HG02938 (cell line): ENCODE measurements at regions not wholly inside any gene's neighbourhood (a gene's known extent, or its start where the extent isn't known, plus 50 kb on each side); places are given as distances from the start of the nearest gene placed in this dataset.
"Not testable (repeated sequence)": the region's sequence is repeated elsewhere in the genome, so short reads cannot be mapped to it uniquely, and the experiment has no call there.

Source experiments
- ATAC-seq: cut with Tn5 transposase; IDR thresholded peaks from one replicate; pipeline ENCODE4 v1.9.1; 2021; ENCODE audit warnings: mild to moderate bottlenecking, moderate library complexity; ENCODE audit not compliant: unreplicated experiment

DNA sequence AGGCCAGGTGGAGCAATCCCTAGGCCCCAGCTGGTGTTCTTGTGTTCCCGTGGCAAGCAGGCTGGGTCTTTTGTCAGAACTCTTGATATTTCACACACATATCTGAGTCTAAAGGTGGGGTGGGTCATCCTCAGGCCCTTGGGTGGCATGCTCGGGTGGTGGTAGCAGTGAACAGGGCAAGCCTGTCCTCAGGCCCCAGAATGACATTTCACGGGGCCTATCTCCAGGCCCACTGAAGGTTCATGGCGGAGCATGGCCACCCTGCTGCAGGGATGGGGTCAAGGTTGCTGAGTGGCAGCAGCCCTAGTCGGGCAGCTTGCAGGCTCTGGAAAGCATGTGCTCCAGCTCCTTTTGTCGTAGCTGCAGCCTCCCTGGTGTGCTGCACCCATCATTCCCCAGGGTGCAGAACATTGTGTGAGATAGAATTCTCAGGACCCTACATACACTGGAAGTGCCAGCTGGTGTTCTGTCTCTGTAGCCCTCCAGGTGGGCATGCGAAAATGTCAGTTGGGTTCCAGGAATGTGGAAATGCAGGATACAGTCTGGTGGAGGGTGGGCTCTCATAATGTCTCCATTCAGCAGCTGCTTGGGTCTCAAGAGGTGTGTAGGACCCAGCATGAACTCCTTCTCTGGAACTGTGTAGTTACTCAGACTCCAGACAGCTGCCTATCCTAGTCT is 1571.8 kb downstream of the STIM2 start:
- ATAC-seq: no peak

GRCh38 chr4:28435314-28435713 is 1574.7 kb downstream of the STIM2 start:
- ATAC-seq: no peak

DNA sequence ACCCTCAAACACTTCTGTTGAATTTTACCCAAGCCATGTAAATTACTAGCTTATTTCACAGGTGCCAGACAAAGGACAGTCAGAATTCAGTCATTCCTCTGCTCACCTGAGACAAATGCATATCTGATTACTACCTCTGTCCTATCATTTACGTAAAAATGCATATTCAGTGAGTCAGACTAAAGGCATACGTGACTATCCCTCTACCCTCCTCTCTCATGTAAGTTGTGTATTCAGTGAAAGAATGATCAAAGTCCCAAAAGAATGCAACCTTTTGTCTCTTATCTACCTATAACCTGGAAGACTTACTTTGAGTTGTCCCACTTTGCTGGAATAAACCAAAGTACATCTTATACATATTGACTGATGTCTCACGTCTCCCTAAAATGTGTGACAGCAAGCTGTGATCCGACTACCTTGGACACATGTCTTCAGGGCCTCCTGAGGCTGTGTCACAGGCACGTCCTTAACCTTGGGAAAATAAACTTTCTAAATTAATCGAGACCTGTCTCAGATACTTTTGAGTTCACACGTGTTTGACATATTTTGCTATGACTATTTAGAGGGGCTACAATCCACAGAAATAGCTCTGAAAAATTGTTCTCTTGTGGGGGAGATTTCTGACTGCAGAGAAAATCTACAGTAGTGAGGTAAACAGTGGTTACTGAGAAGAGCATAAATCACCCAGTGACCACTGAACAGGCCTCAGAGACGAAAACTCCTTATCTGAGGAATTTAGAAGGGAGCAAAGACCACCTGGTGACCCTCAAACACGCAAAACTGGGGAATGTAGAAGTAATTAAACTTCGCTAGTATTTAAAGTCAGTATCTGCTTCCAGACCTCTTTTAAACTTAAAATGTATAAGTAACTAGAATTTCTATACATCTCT is 1575.8 kb downstream of the STIM2 start:
- ATAC-seq: no peak

DNA sequence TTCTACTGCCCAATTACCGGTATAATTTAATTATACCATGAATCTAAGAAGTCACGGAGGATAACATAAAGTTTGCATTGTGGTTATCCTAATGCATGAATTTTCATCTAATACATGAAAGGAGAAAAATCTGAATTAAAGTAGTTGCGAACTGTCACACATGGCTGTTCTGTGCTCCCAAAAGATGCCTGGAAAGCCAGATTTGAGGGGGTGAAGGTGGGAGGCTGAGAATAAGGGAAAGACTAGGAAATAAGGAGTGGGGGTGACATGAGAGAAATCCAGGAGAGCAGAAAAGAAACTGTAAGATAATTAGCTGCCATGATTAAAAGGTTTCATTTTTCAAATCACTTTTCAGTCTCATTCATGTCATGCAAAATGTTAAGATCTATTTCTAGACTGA is 1582.7 kb downstream of the STIM2 start:
- no peak for ATAC-seq

- ATAC-seq: no peak
These were observed 1583.3 kb downstream of the STIM2 start for GRCh38 chr4:28443801-28444412.

- no peak for ATAC-seq
These were observed 1584.3 kb downstream of the STIM2 start for GRCh38 chr4:28444886-28445496.

DNA sequence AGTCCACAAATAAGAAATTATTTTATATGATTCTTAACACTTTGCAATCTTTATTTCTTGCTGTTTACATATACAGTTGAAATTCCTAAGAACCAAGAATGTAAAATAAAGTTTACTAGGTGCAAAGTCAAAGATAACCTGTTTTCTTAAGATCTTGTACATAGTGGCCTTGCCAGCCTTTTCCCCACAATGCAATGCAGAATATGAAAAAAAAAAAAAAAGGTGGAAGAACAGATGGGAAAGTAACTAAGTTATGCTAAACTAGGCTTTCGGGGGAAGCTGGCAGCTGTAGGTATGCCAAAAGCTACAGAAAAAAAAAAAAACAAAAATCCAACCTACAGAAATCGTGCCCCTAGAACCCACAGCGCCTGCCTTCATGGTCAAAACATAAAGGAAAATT is 1588.4 kb downstream of the STIM2 start:
- ATAC-seq: no peak

DNA sequence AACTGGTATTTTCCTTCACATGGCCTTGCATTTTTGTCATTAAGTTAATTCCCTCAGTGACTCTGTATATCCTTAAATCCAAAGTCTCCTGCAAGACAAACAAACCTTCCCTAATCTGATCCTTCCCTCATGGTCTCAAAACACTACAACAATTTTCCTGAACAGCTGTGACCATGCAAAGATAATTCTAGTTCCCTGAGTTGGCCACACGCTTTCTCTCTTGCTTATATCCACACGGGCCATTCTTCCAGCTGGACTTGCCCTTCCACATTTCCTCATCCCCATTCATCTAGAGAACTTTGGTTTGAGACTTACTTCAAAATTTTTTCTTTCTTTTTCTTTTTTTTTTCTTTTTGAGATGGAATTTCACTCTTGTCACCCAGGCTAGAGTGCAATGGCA is 1590.7 kb downstream of the STIM2 start:
- ATAC-seq: no peak

GRCh38 chr4:28462766-28463700 is 1602.4 kb downstream of the STIM2 start:
- no peak for ATAC-seq

GRCh38 chr4:28464823-28465222 is 1604.2 kb downstream of the STIM2 start:
- no peak for ATAC-seq

GRCh38 chr4:28466886-28467285 is 1606.2 kb downstream of the STIM2 start:
- not testable (repeated sequence) for ATAC-seq

- no peak for ATAC-seq
These were observed 1608.7 kb downstream of the STIM2 start for GRCh38 chr4:28469387-28469786.

GRCh38 chr4:28469886-28470285 is 1609.2 kb downstream of the STIM2 start:
- no peak for ATAC-seq

DNA sequence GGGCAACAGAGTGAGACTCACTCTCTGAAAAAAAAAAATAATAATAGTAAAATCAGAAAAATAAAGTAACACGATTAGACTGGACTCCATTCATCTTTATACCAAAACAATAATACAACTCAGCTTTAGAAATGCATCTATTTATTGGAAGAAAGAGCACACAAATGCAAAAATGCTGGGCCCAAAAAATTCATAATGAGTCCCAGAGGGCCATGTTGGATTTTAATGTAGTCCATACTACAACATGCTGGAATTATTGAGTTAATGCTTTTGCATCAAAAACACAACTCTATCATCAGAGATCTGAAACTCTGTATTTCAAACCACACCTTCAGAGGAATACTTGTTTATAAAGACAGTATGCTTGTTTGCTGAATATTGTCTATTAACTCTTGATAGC is 1614.7 kb downstream of the STIM2 start:
- no peak for ATAC-seq

- ATAC-seq: no peak
These were observed 1619.0 kb downstream of the STIM2 start for GRCh38 chr4:28479666-28480065.

DNA sequence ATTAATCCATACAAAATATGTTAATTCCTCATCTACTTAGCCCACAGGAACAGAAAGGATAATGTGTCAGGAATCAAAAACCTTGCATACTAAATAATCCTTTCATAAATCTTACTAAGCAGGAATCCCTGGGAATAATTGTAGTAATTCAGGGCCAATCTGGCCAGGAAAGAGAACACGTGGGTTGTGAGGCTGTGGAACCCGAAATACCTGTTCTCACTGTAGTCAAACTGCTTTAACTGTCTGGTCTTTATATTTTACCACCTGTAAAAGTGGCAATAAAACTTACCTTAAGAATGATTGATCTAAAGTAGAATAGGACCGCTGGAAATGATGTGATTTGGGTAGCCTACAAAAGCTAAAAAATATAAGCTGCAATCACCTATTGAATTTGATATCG is 1620.9 kb downstream of the STIM2 start:
- no peak for ATAC-seq

DNA sequence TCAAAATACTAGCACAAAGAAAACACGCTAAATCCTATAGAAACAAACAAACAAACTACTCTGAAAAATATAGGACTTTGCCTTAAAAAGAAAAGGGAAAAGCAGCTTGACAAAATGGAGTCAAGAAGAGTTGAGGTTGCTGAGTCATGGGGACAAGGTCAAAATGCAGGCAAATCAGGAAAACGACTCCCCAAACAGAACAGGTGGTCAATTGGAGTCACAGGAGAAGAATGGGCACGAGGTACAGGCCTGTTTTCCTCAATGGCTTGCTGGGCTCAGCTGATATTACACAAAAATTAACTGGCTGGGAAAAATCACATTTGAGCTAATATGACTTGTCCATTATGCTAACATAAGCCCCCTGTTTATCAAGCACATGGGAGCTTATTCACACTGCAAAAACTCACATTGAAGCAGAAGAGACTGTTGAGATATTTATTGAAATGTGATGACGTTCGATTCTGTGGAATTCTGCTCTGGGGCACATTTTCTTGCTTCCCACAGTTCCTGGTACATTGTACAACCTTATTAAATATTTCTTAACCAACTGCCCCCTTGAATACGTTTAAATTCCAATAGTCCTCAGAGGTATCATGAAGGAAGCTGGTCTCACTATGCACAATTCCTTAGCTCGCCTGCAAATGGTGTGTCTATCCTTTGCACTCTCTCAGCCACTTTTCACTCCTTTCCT is 1622.1 kb downstream of the STIM2 start:
- ATAC-seq: no peak

DNA sequence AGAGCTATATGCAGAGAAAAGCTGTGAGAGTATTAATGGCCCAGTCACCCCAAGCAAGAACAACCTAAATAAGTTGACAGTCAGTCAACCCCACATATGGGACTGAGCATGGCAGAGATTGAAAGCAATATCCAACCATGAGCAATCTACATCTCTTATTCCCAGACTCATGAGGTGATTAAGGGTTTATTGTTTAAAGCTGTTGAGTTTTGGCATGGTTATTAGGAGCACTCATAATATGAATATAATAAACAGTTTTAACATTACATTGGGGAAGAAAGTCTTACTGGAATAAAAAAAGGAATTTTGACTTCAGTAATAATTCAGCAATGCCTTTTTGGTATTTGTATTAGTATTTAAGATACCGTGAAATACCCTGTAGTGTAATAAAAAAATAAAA is 1627.4 kb downstream of the STIM2 start:
- ATAC-seq: no peak

DNA sequence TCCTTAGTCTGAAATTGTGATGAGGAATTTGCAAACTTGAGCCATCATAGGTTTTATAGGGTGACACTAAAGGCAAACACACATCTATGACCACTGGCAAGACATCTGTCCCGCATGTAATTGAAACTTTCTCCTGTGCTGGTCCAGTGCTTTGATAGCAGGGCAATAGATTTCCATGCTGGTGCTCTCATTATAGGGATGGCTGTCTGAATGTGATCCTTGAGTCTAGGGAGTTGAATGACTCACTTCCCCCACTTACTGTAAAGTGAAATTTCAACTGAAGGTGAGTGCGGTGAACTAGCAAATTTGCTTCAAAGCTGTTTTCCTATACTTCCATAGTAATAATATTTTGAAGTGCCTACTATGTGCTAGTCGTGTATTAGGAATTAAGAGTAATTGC is 1630.0 kb downstream of the STIM2 start:
- no peak for ATAC-seq

- no peak for ATAC-seq
These were observed 1644.4 kb downstream of the STIM2 start for GRCh38 chr4:28505064-28505463.
